ENCODE measurements at regions not wholly inside any gene's neighbourhood (a gene's known extent, or its start where the extent isn't known, plus 50 kb on each side); places are given as distances from the start of the nearest gene placed in this dataset.
"Not testable (repeated sequence)": the region's sequence is repeated elsewhere in the genome, so short reads cannot be mapped to it uniquely, and the experiment has no call there.

GRCh38 chr1:176396604-176397395, 66.2 kb upstream of the PAPPA2 start:
- H3K36me3 ChIP-seq; DNase-seq; H3K27ac ChIP-seq (replicated peaks); H3K4me3 ChIP-seq; H3K27me3 ChIP-seq (ENCODE audit: low read depth); H3K4me1 ChIP-seq; intact Hi-C loops (cut with micrococcal nuclease): not testable (repeated sequence)
- peaks cover 30% of the 10 kb centered on the region for H3K9me3 ChIP-seq (replicated peaks)

- Histone ChIP-seq H3K9me3 (replicated peaks) (peaks cover 17% of the 10 kb centered on the region), H3K4me3 (no peak overlapping the region), H3K36me3 (no peaks in the 10 kb centered on the region), H3K27ac (replicated peaks) (no peak overlapping the region), H3K27me3 (ENCODE audit: low read depth) (no peaks in the 10 kb centered on the region), H3K4me1 (no peaks in the 10 kb centered on the region)
- DNase-seq: no peak
- intact Hi-C loops (cut with micrococcal nuclease): no loop called here
- TF ChIP-seq, protein P1, sequence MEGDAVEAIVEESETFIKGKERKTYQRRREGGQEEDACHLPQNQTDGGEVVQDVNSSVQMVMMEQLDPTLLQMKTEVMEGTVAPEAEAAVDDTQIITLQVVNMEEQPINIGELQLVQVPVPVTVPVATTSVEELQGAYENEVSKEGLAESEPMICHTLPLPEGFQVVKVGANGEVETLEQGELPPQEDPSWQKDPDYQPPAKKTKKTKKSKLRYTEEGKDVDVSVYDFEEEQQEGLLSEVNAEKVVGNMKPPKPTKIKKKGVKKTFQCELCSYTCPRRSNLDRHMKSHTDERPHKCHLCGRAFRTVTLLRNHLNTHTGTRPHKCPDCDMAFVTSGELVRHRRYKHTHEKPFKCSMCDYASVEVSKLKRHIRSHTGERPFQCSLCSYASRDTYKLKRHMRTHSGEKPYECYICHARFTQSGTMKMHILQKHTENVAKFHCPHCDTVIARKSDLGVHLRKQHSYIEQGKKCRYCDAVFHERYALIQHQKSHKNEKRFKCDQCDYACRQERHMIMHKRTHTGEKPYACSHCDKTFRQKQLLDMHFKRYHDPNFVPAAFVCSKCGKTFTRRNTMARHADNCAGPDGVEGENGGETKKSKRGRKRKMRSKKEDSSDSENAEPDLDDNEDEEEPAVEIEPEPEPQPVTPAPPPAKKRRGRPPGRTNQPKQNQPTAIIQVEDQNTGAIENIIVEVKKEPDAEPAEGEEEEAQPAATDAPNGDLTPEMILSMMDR (IDR thresholded peaks at IDR 0.05; ENCODE audit: borderline replicate concordance): no peak
These were observed 71.4 kb upstream of the PAPPA2 start for GRCh38 chr1:176391621-176392020.

GRCh38 chr1:176384841-176385240, 78.1 kb upstream of the PAPPA2 start:
- intact Hi-C loops (cut with micrococcal nuclease): no loop called here
- H3K36me3 ChIP-seq: no peaks in the 10 kb centered on the region
- TF ChIP-seq, protein P1 (IDR thresholded peaks at IDR 0.05; ENCODE audit: borderline replicate concordance): no peak
- H3K4me1 ChIP-seq: no peaks in the 10 kb centered on the region
- H3K27me3 ChIP-seq (ENCODE audit: low read depth): no peaks in the 10 kb centered on the region
- H3K9me3 ChIP-seq (replicated peaks): peaks cover 20% of the 10 kb centered on the region
- no peak overlapping the region for H3K27ac ChIP-seq (replicated peaks)
- H3K4me3 ChIP-seq: no peak overlapping the region
- no peak for DNase-seq

GRCh38 chr1:176382163-176382562, 80.8 kb upstream of the PAPPA2 start:
- Histone ChIP-seq H3K27ac (replicated peaks) (no peak overlapping the region), H3K9me3 (replicated peaks) (peaks cover 5% of the 10 kb centered on the region), H3K4me1 (no peaks in the 10 kb centered on the region), H3K4me3 (no peak overlapping the region), H3K27me3 (ENCODE audit: low read depth) (no peaks in the 10 kb centered on the region), H3K36me3 (no peaks in the 10 kb centered on the region)
- intact Hi-C loops (cut with micrococcal nuclease): no loop called here
- no peak for DNase-seq
- TF ChIP-seq, protein P1 (IDR thresholded peaks at IDR 0.05; ENCODE audit: borderline replicate concordance): no peak

DNA sequence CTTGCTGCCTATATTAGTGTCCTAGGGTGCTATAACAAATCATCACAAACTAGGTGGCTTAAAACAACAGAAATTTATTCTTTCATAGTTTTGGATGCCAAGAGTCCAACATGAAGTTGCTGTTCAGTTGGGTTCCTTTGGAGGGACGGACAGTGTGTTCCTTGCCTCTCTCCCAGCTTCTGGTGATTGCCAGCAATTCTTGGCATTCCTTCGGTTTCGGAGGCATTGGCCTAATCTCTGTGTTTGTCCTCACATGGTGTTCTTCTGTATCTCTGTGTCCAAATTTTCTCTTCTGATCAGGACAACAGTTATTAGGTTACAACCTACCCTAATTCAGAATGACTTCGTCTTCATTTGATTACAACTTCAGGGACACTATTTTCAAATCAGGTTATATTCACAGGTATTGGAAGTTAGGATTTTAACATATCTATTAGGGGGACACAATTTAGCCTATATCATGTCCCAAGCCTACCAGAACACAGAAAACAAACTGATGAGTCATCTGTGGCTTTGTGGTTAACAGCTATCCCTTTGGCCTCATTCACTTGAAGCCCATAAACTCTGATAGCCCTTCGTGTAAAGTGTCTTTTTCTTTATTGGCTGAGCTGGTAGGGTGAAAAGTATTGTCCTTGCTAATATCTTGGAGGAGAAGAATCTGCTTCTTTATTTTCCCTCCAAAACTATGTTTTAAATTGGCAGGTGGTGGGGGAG, 83.2 kb upstream of the PAPPA2 start:
- H3K9me3 ChIP-seq (replicated peaks): no peaks in the 10 kb centered on the region
- no peaks in the 10 kb centered on the region for H3K27me3 ChIP-seq (ENCODE audit: low read depth)
- TF ChIP-seq, protein P1 (IDR thresholded peaks at IDR 0.05; ENCODE audit: borderline replicate concordance): no peak
- no peak overlapping the region for H3K27ac ChIP-seq (replicated peaks)
- H3K4me3 ChIP-seq: no peak overlapping the region
- no peak for DNase-seq
- H3K36me3 ChIP-seq: no peaks in the 10 kb centered on the region
- no peaks in the 10 kb centered on the region for H3K4me1 ChIP-seq
- intact Hi-C loops (cut with micrococcal nuclease): loop anchor here (5.0 kb wide), 1 partner anchor 463 kb away; no protein-coding TSS in a partner anchor

Data from left ventricle myocardium inferior (tissue), 1 donor.